ENCODE measurements at regions not wholly inside any gene's neighbourhood (a gene's known extent, or its start where the extent isn't known, plus 50 kb on each side); places are given as distances from the start of the nearest gene placed in this dataset.

- TF ChIP-seq CTCF (IDR thresholded peaks at IDR 0.05; ENCODE audit: low read length), result no peak
- TF ChIP-seq EZH2 (IDR thresholded peaks at IDR 0.05; ENCODE audit: borderline replicate concordance, low read length), result no peak
Measured at GRCh38 chr20:12874933-12875332, 133.8 kb upstream of the SPTLC3 start.
